ENCODE measurements at regions not wholly inside any gene's neighbourhood (a gene's known extent, or its start where the extent isn't known, plus 50 kb on each side); places are given as distances from the start of the nearest gene placed in this dataset.

- TF ChIP-seq CTCF (IDR thresholded peaks at IDR 0.05) (no peak), POLR2A (IDR thresholded peaks at IDR 0.05) (no peak)
Observed at GRCh38 chr6:106892186-106892585, 82.3 kb downstream of the CD24 start.

Data from Peyer's patch (tissue), 4 donors.